ENCODE measurements at regions not wholly inside any gene's neighbourhood (a gene's known extent, or its start where the extent isn't known, plus 50 kb on each side); places are given as distances from the start of the nearest gene placed in this dataset.

- peak; percentile 24 for DNase-seq (ENCODE audit: low read depth)
- no peak overlapping the region for H3K4me3 ChIP-seq (ENCODE audit: control insufficient read depth, low read depth, low read length)
- TF ChIP-seq CTCF (conservative IDR thresholded peaks at IDR 0.05; ENCODE audit: control insufficient read depth, insufficient read depth, low read depth, low read length) = no peak
Observed at GRCh38 chr2:176657393-176657792, 388.2 kb downstream of the MTX2 start.

- H3K4me3 ChIP-seq (ENCODE audit: control insufficient read depth, low read depth, low read length) = no peak overlapping the region
- TF ChIP-seq CTCF (conservative IDR thresholded peaks at IDR 0.05; ENCODE audit: control insufficient read depth, insufficient read depth, low read depth, low read length) = no peak
- DNase-seq (ENCODE audit: low read depth) = no peak
Observed at GRCh38 chr2:176658708-176659107, 389.5 kb downstream of the MTX2 start.

GRCh38 chr2:176662753-176663152, 393.5 kb downstream of the MTX2 start:
- H3K4me3 ChIP-seq (ENCODE audit: control insufficient read depth, low read depth, low read length) = no peak overlapping the region
- TF ChIP-seq CTCF (conservative IDR thresholded peaks at IDR 0.05; ENCODE audit: control insufficient read depth, insufficient read depth, low read depth, low read length) = no peak
- no peak for DNase-seq (ENCODE audit: low read depth)

GRCh38 chr2:176664478-176664877, 395.2 kb downstream of the MTX2 start:
- DNase-seq (ENCODE audit: low read depth) = no peak
- no peak for TF ChIP-seq CTCF (conservative IDR thresholded peaks at IDR 0.05; ENCODE audit: control insufficient read depth, insufficient read depth, low read depth, low read length)
- H3K4me3 ChIP-seq (ENCODE audit: control insufficient read depth, low read depth, low read length) = no peak overlapping the region

GRCh38 chr2:176665086-176665485, 395.8 kb downstream of the MTX2 start:
- no peak for TF ChIP-seq CTCF (conservative IDR thresholded peaks at IDR 0.05; ENCODE audit: control insufficient read depth, insufficient read depth, low read depth, low read length)
- no peak overlapping the region for H3K4me3 ChIP-seq (ENCODE audit: control insufficient read depth, low read depth, low read length)
- DNase-seq (ENCODE audit: low read depth) = no peak

GRCh38 chr2:176668912-176669311, 399.7 kb downstream of the MTX2 start:
- no peak for TF ChIP-seq CTCF (conservative IDR thresholded peaks at IDR 0.05; ENCODE audit: control insufficient read depth, insufficient read depth, low read depth, low read length)
- no peak for DNase-seq (ENCODE audit: low read depth)
- no peak overlapping the region for H3K4me3 ChIP-seq (ENCODE audit: control insufficient read depth, low read depth, low read length)
